MCF 10A (cell line): ENCODE measurements at regions not wholly inside any gene's neighbourhood (a gene's known extent, or its start where the extent isn't known, plus 50 kb on each side); places are given as distances from the start of the nearest gene placed in this dataset.

Experiments
- BruUV-seq: library from RNA; stranded (reverse); fragments of 400-500 nt; replicated peaks from 2 replicates; lab custom pipeline; 2021; lab: Mats Ljungman, UMichigan
- CTCF ChIA-PET: fragments of 300-600 bp; sonication (Branson Sonifier 250); formaldehyde crosslinking; extraction: SDS; loops from one replicate; lab custom pipeline; 2021; ENCODE audit warnings: antibody characterized with exemption, inconsistent platforms; lab: Yijun Ruan, JAX
- POLR2A ChIA-PET: fragments of 300-600, 350-650 bp; sonication (Branson Sonifier 250); formaldehyde crosslinking; extraction: SDS; loops from one replicate; lab custom pipeline; 2020; ENCODE audit warnings: antibody characterized with exemption, inconsistent platforms; lab: Yijun Ruan, JAX
- DNase-seq: peaks from one replicate; pipeline ENCODE4 v3.0.0-alpha.2; 2018; ENCODE audit not compliant: unreplicated experiment
- H3K27ac Mint-ChIP-seq: one replicate; pipeline ENCODE4 v1.8.0; 2022; ENCODE audit warnings: mild to moderate bottlenecking, low read depth, mixed read lengths; ENCODE audit not compliant: unreplicated experiment
- H3K27me3 Mint-ChIP-seq: one replicate; pipeline ENCODE4 v1.8.0; 2022; ENCODE audit warnings: mixed read lengths; ENCODE audit not compliant: insufficient read depth, unreplicated experiment
- H3K36me3 Mint-ChIP-seq: one replicate; pipeline ENCODE4 v1.8.0; 2022; ENCODE audit warnings: mild to moderate bottlenecking, moderate library complexity, mixed read lengths; ENCODE audit not compliant: insufficient read depth, unreplicated experiment
- H3K4me1 Mint-ChIP-seq: one replicate; pipeline ENCODE4 v1.8.0; 2022; ENCODE audit warnings: mixed read lengths; ENCODE audit not compliant: insufficient read depth, unreplicated experiment
- H3K4me3 Mint-ChIP-seq: one replicate; pipeline ENCODE4 v1.8.0; 2022; ENCODE audit warnings: mild to moderate bottlenecking, moderate library complexity, mixed read lengths; ENCODE audit not compliant: unreplicated experiment
- H3K9me3 Mint-ChIP-seq: one replicate; pipeline ENCODE4 v1.8.0; 2022; ENCODE audit warnings: mixed read lengths; ENCODE audit not compliant: unreplicated experiment
- intact Hi-C: fragments of 100-400 bp; cut with micrococcal nuclease; formaldehyde crosslinking; loops from 2 replicates; pipeline ENCODE4 v1.14.1; 2022
- TF ChIP-seq, protein P1 (sequence below): fragments of 200-600 bp; IDR thresholded peaks from one replicate; pipeline ENCODE4 v1.8.0; 2022; ENCODE audit warnings: antibody characterized with exemption, mild to moderate bottlenecking; ENCODE audit not compliant: unreplicated experiment

DNA sequence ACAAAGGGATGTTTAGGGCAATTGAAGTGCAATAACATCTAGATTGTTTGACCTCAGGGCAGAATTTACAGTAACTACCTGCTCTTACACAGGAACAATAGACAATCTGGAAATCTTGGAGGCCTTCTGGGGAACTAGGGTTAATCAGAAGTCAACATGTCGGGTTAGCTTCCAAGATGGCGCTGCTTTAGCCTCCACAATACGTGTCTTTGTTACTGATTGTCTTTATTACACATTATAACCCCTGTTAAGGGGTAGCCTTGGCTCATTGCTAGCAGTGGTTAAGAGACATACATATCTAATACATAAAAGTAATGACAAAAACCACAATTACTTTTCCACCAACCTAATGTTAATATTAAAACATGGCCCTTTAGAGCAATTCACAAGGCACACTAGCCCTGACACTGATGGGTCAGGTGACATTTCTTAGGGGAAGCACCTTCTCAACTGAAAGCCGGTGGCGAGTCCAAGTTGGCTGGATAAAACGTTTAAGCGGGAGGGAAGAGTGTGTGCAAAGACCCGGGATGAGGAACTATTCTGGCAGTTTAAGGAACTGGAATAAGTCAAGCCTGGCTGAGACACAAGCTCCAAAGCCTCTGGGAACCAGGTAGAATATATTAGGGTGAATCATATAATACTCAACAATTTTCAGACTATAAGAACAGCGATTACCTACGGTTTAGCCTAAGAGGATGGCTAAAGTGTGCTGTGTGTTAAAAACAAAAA is 236.9 kb downstream of the BCAS1 start:
- CTCF ChIA-PET, result no interaction called here
- no peak overlapping the region for H3K27ac Mint-ChIP-seq
- TF ChIP-seq, protein P1, sequence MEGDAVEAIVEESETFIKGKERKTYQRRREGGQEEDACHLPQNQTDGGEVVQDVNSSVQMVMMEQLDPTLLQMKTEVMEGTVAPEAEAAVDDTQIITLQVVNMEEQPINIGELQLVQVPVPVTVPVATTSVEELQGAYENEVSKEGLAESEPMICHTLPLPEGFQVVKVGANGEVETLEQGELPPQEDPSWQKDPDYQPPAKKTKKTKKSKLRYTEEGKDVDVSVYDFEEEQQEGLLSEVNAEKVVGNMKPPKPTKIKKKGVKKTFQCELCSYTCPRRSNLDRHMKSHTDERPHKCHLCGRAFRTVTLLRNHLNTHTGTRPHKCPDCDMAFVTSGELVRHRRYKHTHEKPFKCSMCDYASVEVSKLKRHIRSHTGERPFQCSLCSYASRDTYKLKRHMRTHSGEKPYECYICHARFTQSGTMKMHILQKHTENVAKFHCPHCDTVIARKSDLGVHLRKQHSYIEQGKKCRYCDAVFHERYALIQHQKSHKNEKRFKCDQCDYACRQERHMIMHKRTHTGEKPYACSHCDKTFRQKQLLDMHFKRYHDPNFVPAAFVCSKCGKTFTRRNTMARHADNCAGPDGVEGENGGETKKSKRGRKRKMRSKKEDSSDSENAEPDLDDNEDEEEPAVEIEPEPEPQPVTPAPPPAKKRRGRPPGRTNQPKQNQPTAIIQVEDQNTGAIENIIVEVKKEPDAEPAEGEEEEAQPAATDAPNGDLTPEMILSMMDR, result no peak
- H3K9me3 Mint-ChIP-seq, result no peaks in the 10 kb centered on the region
- no peaks in the 10 kb centered on the region for H3K27me3 Mint-ChIP-seq
- intact Hi-C loops, result no loop called here
- POLR2A ChIA-PET, result interaction anchor here (1.0 to 2.5 kb wide), 4 partner anchors 13 to 81 kb away, joined by 3 to 12 read pairs (median 4); no protein-coding TSS in a partner anchor
- H3K36me3 Mint-ChIP-seq, result peaks cover 7% of the 10 kb centered on the region
- BruUV-seq, result no TSS peak
- no peak for DNase-seq
- peaks cover 21% of the 10 kb centered on the region for H3K4me1 Mint-ChIP-seq
- no peak overlapping the region for H3K4me3 Mint-ChIP-seq

DNA sequence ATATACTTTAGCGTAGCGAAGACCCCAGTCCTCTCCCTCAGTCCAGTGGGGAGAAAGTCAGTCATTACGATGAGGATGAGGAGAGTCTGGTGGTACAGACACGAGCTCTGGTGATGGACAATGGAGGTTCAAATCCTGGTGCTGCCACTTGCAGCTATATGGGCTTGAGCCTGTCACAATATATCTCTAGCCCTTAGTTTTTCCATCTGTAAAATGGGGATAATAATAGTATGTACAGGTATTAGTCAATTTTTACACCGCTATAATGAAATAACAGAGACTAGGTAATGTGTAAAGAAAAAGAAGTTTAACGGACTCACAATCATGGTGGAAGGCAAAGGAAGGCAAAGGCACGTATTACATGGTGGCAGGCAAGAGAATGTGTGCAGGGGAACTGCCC is 237.9 kb downstream of the BCAS1 start:
- peaks cover 31% of the 10 kb centered on the region for H3K4me1 Mint-ChIP-seq
- ChIA-PET POLR2A (interaction anchor here (1.2 to 2.5 kb wide), 2 partner anchors 11 to 33 kb away, joined by 4 to 12 read pairs; no protein-coding TSS in a partner anchor), CTCF (interaction anchor here (0.5 to 0.7 kb wide), 3 partner anchors 22 to 219 kb away, joined by 3 read pairs; no protein-coding TSS in a partner anchor)
- BruUV-seq, result no TSS peak
- no peaks in the 10 kb centered on the region for H3K27me3 Mint-ChIP-seq
- intact Hi-C loops, result no loop called here
- TF ChIP-seq, protein P1, result no peak
- peak overlapping the region; percentile 14 for H3K27ac Mint-ChIP-seq
- no peaks in the 10 kb centered on the region for H3K9me3 Mint-ChIP-seq
- no peak overlapping the region for H3K4me3 Mint-ChIP-seq
- H3K36me3 Mint-ChIP-seq, result peaks cover 7% of the 10 kb centered on the region
- DNase-seq, result no peak

DNA sequence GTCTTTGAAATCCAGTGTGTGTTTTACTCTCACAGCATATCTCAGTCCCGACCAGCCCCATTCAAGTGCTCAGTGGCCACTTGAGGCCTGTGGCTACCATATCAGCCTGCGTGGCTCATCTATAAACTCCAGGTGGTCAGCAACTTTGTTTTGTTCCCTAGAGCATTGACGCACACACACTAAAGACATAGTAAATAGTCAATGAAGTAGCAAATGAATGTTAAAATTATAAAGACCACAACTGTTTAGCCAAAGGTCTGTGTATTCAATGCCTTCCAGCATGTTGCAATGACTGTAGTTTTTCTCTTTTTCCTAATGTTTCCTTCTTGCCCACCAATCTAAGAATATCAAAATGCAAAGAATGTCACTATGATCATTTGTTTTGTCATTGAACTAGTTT is 238.2 kb upstream of the ZNF217 start:
- BruUV-seq, result no TSS peak
- ChIA-PET CTCF (interaction anchor here (0.5 to 1.9 kb wide), 3 partner anchors 57 to 84 kb away, joined by 3 to 10 read pairs (median 5); no protein-coding TSS in a partner anchor), POLR2A (interaction anchor here (1.2 kb wide), 2 partner anchors 12 to 237 kb away, joined by 4 to 7 read pairs; no protein-coding TSS in a partner anchor)
- TF ChIP-seq, protein P1, result no peak
- intact Hi-C loops, result no loop called here
- H3K27me3 Mint-ChIP-seq, result no peaks in the 10 kb centered on the region
- H3K9me3 Mint-ChIP-seq, result no peaks in the 10 kb centered on the region
- H3K36me3 Mint-ChIP-seq, result peaks cover 7% of the 10 kb centered on the region
- peaks cover 38% of the 10 kb centered on the region for H3K4me1 Mint-ChIP-seq
- no peak overlapping the region for H3K4me3 Mint-ChIP-seq
- no peak for DNase-seq
- H3K27ac Mint-ChIP-seq, result peak overlapping the region; percentile 14

DNA sequence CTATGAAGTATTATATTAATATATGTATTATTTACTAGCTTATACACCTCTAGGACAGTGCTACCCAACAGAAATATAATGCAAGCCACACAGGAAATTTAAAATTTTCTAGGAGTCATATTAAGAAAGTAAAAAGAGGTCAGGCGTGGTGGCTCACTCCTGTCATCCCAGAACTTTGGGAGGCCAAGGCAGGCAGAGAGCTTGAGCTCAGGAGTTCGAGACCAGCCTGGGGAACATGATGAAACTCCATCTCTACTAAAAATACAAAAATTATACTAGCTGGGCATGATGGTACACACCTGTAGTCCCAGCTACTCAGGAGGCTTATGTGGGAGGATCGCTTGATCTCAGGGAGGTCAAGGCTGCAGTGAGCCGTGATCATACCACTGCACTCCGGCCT is 237.6 kb upstream of the ZNF217 start:
- no peak overlapping the region for H3K4me3 Mint-ChIP-seq
- peaks cover 7% of the 10 kb centered on the region for H3K36me3 Mint-ChIP-seq
- TF ChIP-seq, protein P1, result no peak
- BruUV-seq, result no TSS peak
- peaks cover 43% of the 10 kb centered on the region for H3K4me1 Mint-ChIP-seq
- ChIA-PET CTCF (interaction anchor here (0.5 to 1.9 kb wide), 6 partner anchors 9 to 84 kb away, joined by 3 to 10 read pairs (median 5); no protein-coding TSS in a partner anchor), POLR2A (interaction anchor here (0.6 to 2.1 kb wide), 12 partner anchors 10 to 248 kb away, joined by 3 to 43 read pairs (median 4); no protein-coding TSS in a partner anchor)
- H3K27ac Mint-ChIP-seq, result peak overlapping the region; percentile 98
- H3K27me3 Mint-ChIP-seq, result no peaks in the 10 kb centered on the region
- intact Hi-C loops, result no loop called here
- no peak for DNase-seq
- H3K9me3 Mint-ChIP-seq, result no peaks in the 10 kb centered on the region
